Neural progenitor cell (in vitro differentiated cells): ENCODE measurements at regions not wholly inside any gene's neighbourhood (a gene's known extent, or its start where the extent isn't known, plus 50 kb on each side); places are given as distances from the start of the nearest gene placed in this dataset.

ENCODE experiments used
- DNase-seq: peaks from one replicate; pipeline ENCODE4 v3.0.0-alpha.2; 2016; ENCODE audit warnings: low spot score
- H2AFZ ChIP-seq: fragments of 200-600 bp; sonication (generic); replicated peaks from 2 replicates; pipeline ENCODE4 v1.6.1; 2016; ENCODE audit warnings: antibody characterized with exemption
- H3F3A ChIP-seq: fragments of 200-600 bp; sonication (generic); 2 replicates; pipeline ENCODE4 v1.6.1; 2016; ENCODE audit warnings: antibody characterized with exemption, low read depth
- H3K27ac ChIP-seq: fragments of 200-600 bp; sonication (generic); 2 replicates; pipeline ENCODE4 v1.5.1; 2016; ENCODE audit warnings: mild to moderate bottlenecking
- H3K27me3 ChIP-seq: fragments of 200-600 bp; sonication (generic); 2 replicates; pipeline ENCODE4 v1.6.1; 2016; ENCODE audit warnings: mild to moderate bottlenecking, moderate library complexity
- H3K36me3 ChIP-seq: fragments of 200-600 bp; sonication (generic); 2 replicates; pipeline ENCODE4 v1.5.1; 2016
- H3K4me1 ChIP-seq: fragments of 200-600 bp; sonication (generic); 2 replicates; pipeline ENCODE4 v1.6.1; 2016; ENCODE audit warnings: mixed run types
- H3K4me2 ChIP-seq: fragments of 200-600 bp; sonication (generic); 2 replicates; pipeline ENCODE4 v1.6.1; 2016
- H3K4me3 ChIP-seq: fragments of 200-600 bp; sonication (generic); 2 replicates; pipeline ENCODE4 v1.5.1; 2016
- H3K79me2 ChIP-seq: fragments of 200-600 bp; sonication (generic); 2 replicates; pipeline ENCODE4 v1.6.1; 2016; ENCODE audit warnings: low read depth
- H3K9ac ChIP-seq: fragments of 200-600 bp; sonication (generic); 2 replicates; pipeline ENCODE4 v1.6.1; 2016
- H3K9me3 ChIP-seq: fragments of 200-600 bp; sonication (generic); 2 replicates; pipeline ENCODE4 v1.5.1; 2016; ENCODE audit warnings: low read depth
- H4K20me1 ChIP-seq: fragments of 200-600 bp; sonication (generic); 2 replicates; pipeline ENCODE4 v1.6.1; 2016; ENCODE audit warnings: low read depth
- H3K27ac Mint-ChIP-seq: 3 replicates; pipeline ENCODE4 v1.8.0; 2021; ENCODE audit warnings: mixed read lengths
- H3K27me3 Mint-ChIP-seq: 2 replicates; pipeline ENCODE4 v1.8.0; 2022; ENCODE audit warnings: low read depth, mild to moderate bottlenecking, inconsistent platforms, moderate library complexity, mixed read lengths; ENCODE audit not compliant: insufficient read depth
- H3K36me3 Mint-ChIP-seq: 3 replicates; pipeline ENCODE4 v1.8.0; 2021; ENCODE audit warnings: mixed read lengths
- H3K4me1 Mint-ChIP-seq: 3 replicates; pipeline ENCODE4 v1.8.0; 2021; ENCODE audit warnings: mixed read lengths
- H3K4me3 Mint-ChIP-seq: 3 replicates; pipeline ENCODE4 v1.8.0; 2021; ENCODE audit warnings: mild to moderate bottlenecking, moderate library complexity, mixed read lengths
- H3K9me3 Mint-ChIP-seq: 3 replicates; pipeline ENCODE4 v1.8.0; 2020; ENCODE audit warnings: mixed read lengths
- CTCF ChIP-seq: fragments of 200-600 bp; sonication (generic); IDR thresholded peaks from 2 replicates; pipeline ENCODE4 v1.5.1; 2017; ENCODE audit warnings: antibody characterized with exemption, mild to moderate bottlenecking
- EZH2 ChIP-seq: fragments of 200-600 bp; sonication (generic); IDR thresholded peaks from 2 replicates; pipeline ENCODE4 v1.6.1; 2017; ENCODE audit warnings: antibody characterized with exemption, mild to moderate bottlenecking, moderate library complexity
- EZH2phosphoT487 ChIP-seq: fragments of 200-600 bp; sonication (generic); IDR thresholded peaks from 2 replicates; pipeline ENCODE4 v1.6.1; 2017; ENCODE audit warnings: antibody characterized with exemption

GRCh38 chr13:99750951-99751350 lies 220.6 kb downstream of the ZIC5 start:
- no peaks in the 10 kb centered on the region for H3K27me3 ChIP-seq
- H3K4me3 ChIP-seq: no peak overlapping the region
- H3K79me2 ChIP-seq: peaks cover 17% of the 10 kb centered on the region
- peaks cover 36% of the 10 kb centered on the region for H3K4me1 ChIP-seq
- no peaks in the 10 kb centered on the region for H3K36me3 ChIP-seq
- H2AFZ ChIP-seq: no peak overlapping the region
- Mint-ChIP-seq H3K4me1 (peaks cover 65% of the 10 kb centered on the region), H3K27ac (peak overlapping the region; percentile 46), H3K36me3 (peaks cover 37% of the 10 kb centered on the region), H3K4me3 (no peak overlapping the region), H3K9me3 (peaks cover 21% of the 10 kb centered on the region), H3K27me3 (peaks cover 5% of the 10 kb centered on the region)
- H3K27ac ChIP-seq: no peak overlapping the region
- no peaks in the 10 kb centered on the region for H4K20me1 ChIP-seq
- TF ChIP-seq EZH2 (no peak), EZH2phosphoT487 (no peak), CTCF (no peak)
- peaks cover 39% of the 10 kb centered on the region for H3F3A ChIP-seq
- H3K4me2 ChIP-seq: no peak overlapping the region
- DNase-seq: no peak
- H3K9ac ChIP-seq: no peak overlapping the region
- no peaks in the 10 kb centered on the region for H3K9me3 ChIP-seq

- no peaks in the 10 kb centered on the region for H4K20me1 ChIP-seq
- H3F3A ChIP-seq: peaks cover 54% of the 10 kb centered on the region
- peaks cover 20% of the 10 kb centered on the region for H3K79me2 ChIP-seq
- Mint-ChIP-seq H3K4me1 (peaks cover 72% of the 10 kb centered on the region), H3K9me3 (peaks cover 13% of the 10 kb centered on the region), H3K36me3 (peaks cover 27% of the 10 kb centered on the region), H3K27ac (peak overlapping the region; percentile 95), H3K27me3 (peaks cover 5% of the 10 kb centered on the region), H3K4me3 (peak overlapping the region; percentile 48)
- H3K27ac ChIP-seq: no peak overlapping the region
- peaks cover 51% of the 10 kb centered on the region for H3K4me1 ChIP-seq
- no peak overlapping the region for H3K4me2 ChIP-seq
- no peak overlapping the region for H3K4me3 ChIP-seq
- H3K36me3 ChIP-seq: no peaks in the 10 kb centered on the region
- DNase-seq: peak; percentile 49
- TF ChIP-seq EZH2 (no peak), CTCF (no peak), EZH2phosphoT487 (no peak)
- no peaks in the 10 kb centered on the region for H3K9me3 ChIP-seq
- no peak overlapping the region for H3K9ac ChIP-seq
- no peaks in the 10 kb centered on the region for H3K27me3 ChIP-seq
- no peak overlapping the region for H2AFZ ChIP-seq
Observed at GRCh38 chr13:99749271-99750019, 222.1 kb downstream of the ZIC5 start.

- peak overlapping the region; percentile 99 for H3K27ac Mint-ChIP-seq
- peak overlapping the region; percentile 79 for H3K4me2 ChIP-seq
- H3K9ac ChIP-seq: no peak overlapping the region
- peak overlapping the region; percentile 94 for H3K27ac ChIP-seq
- no peaks in the 10 kb centered on the region for H3K36me3 ChIP-seq
- peaks cover 24% of the 10 kb centered on the region for H3K79me2 ChIP-seq
- peaks cover 79% of the 10 kb centered on the region for H3K4me1 Mint-ChIP-seq
- H3K9me3 Mint-ChIP-seq: peaks cover 10% of the 10 kb centered on the region
- H3K9me3 ChIP-seq: no peaks in the 10 kb centered on the region
- peak overlapping the region; percentile 79 for H3K4me3 Mint-ChIP-seq
- H3K4me3 ChIP-seq: peak overlapping the region; percentile 21
- H4K20me1 ChIP-seq: no peaks in the 10 kb centered on the region
- peaks cover 64% of the 10 kb centered on the region for H3K4me1 ChIP-seq
- peaks cover 74% of the 10 kb centered on the region for H3F3A ChIP-seq
- H2AFZ ChIP-seq: no peak overlapping the region
- no peak for TF ChIP-seq EZH2phosphoT487
- TF ChIP-seq CTCF: no peak
- no peak for TF ChIP-seq EZH2
- peaks cover 5% of the 10 kb centered on the region for H3K27me3 Mint-ChIP-seq
- peaks cover 18% of the 10 kb centered on the region for H3K36me3 Mint-ChIP-seq
- peak; percentile 60 for DNase-seq
- H3K27me3 ChIP-seq: no peaks in the 10 kb centered on the region
Observed at GRCh38 chr13:99747403-99747710, 224.2 kb downstream of the ZIC5 start.
